NB4 (cell line): ENCODE measurements at regions not wholly inside any gene's neighbourhood (a gene's known extent, or its start where the extent isn't known, plus 50 kb on each side); places are given as distances from the start of the nearest gene placed in this dataset.

Source experiments
- DNase-seq: peaks from one replicate; pipeline ENCODE4 v3.0.0; 2010; ENCODE audit warnings: low read depth
- H3K4me3 ChIP-seq: one replicate; pipeline ENCODE4 v1.5.1; 2011; ENCODE audit warnings: mild to moderate bottlenecking, low read depth, low read length, moderate library complexity
- MYC ChIP-seq: IDR thresholded peaks from 2 replicates; pipeline ENCODE4 v1.6.1; 2011; ENCODE audit warnings: low read depth, low read length
- POLR2A ChIP-seq: IDR thresholded peaks from 2 replicates; pipeline ENCODE4 v1.6.1; 2011; ENCODE audit warnings: mild to moderate bottlenecking; ENCODE audit not compliant: insufficient read length; ENCODE audit errors: extremely low read depth
- TF ChIP-seq, protein P1 (sequence below): IDR thresholded peaks from one replicate; pipeline ENCODE4 v1.5.1; 2012; ENCODE audit warnings: low read depth, low read length
- TF ChIP-seq, protein P2 (sequence below): IDR thresholded peaks from 2 replicates; pipeline ENCODE4 v1.6.1; 2011; ENCODE audit warnings: low read depth, low read length

DNA sequence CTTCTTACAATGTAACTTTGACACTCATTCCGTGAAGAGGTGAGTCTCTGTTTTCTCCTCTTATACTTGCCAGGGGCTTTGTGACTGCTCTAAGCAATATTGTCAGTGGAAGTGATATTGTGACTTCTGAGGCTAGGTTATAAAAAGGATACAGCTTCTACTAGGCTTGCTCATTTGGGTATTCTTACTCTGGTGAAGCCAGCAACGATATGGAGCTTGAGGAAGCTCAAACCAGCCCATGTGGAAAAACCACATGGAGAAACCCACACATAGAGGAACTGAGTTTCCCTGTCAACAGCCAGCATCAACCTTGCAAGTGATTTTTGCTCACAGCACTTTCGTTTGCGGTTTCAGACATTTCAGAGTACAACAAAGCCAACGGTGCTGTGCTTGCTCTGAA, 149.6 kb upstream of the SEMA3E start:
- DNase-seq = no peak
- no peak overlapping the region for H3K4me3 ChIP-seq
- TF ChIP-seq, protein P1, sequence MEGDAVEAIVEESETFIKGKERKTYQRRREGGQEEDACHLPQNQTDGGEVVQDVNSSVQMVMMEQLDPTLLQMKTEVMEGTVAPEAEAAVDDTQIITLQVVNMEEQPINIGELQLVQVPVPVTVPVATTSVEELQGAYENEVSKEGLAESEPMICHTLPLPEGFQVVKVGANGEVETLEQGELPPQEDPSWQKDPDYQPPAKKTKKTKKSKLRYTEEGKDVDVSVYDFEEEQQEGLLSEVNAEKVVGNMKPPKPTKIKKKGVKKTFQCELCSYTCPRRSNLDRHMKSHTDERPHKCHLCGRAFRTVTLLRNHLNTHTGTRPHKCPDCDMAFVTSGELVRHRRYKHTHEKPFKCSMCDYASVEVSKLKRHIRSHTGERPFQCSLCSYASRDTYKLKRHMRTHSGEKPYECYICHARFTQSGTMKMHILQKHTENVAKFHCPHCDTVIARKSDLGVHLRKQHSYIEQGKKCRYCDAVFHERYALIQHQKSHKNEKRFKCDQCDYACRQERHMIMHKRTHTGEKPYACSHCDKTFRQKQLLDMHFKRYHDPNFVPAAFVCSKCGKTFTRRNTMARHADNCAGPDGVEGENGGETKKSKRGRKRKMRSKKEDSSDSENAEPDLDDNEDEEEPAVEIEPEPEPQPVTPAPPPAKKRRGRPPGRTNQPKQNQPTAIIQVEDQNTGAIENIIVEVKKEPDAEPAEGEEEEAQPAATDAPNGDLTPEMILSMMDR = no peak
- TF ChIP-seq MYC (no peak), POLR2A (no peak)
- TF ChIP-seq, protein P2, sequence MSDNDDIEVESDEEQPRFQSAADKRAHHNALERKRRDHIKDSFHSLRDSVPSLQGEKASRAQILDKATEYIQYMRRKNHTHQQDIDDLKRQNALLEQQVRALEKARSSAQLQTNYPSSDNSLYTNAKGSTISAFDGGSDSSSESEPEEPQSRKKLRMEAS = no peak

DNA sequence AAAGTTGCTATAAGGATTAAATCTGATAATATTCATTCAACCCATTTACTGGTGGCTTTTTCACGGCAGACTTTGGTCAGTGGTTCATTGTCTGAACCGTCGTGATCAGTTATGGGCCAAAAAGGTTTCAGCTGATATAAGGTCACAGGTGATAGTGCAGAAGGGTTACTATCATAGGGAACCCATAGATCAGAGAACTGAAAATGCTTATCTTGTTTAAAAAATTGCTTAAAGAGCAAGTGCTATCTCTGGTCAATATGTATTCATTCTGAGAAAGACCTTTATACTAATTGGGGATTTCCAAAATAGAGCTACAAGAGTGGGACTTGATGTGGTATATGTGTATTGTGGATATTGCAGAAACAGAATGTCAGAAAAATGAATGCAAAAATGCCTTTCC, 147.8 kb upstream of the SEMA3E start:
- no peak overlapping the region for H3K4me3 ChIP-seq
- TF ChIP-seq MYC = no peak
- TF ChIP-seq POLR2A = no peak
- TF ChIP-seq, protein P2 = no peak
- TF ChIP-seq, protein P1 = no peak
- no peak for DNase-seq

DNA sequence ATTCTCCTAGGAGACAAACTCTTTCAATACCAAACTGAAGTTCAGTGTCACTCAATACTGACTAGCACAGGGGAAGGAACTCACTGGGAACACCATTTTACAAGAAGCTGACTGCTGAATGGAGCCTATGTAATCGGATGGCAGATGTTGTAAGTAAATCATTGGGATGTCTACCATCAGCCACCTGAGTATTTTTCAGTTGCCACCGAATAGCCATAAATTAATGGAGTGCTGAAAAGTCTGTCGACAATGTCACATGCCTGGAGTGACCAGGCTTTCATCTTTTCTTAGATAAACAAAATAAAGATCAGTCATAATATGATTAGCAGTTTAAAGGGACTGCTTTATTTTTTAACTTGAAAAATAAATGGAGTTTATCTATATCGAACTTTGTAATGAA, 145.9 kb upstream of the SEMA3E start:
- TF ChIP-seq POLR2A = no peak
- TF ChIP-seq MYC = no peak
- TF ChIP-seq, protein P1 = no peak
- TF ChIP-seq, protein P2 = no peak
- no peak for DNase-seq
- no peak overlapping the region for H3K4me3 ChIP-seq

DNA sequence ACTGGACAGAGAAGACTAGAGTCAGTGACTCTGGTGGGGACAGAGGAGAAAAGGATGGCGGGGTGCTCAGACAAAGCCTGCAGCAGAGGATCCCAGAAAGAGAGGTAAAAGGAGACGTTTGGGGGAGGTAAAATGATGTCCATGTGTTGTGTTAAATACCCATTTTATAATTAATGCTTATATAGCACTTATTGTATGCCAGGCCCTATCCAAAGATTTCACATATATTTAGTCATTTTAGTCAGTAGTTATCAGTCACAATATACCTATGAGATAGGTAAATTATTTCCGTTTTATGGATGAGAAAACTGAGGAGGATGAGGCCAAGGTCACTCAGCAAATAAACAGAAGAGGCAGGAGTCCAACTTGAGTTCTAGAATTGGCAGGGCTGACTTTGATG, 144.6 kb upstream of the SEMA3E start:
- no peak overlapping the region for H3K4me3 ChIP-seq
- DNase-seq = no peak
- TF ChIP-seq POLR2A = no peak
- TF ChIP-seq, protein P1 = no peak
- no peak for TF ChIP-seq MYC
- TF ChIP-seq, protein P2 = no peak

DNA sequence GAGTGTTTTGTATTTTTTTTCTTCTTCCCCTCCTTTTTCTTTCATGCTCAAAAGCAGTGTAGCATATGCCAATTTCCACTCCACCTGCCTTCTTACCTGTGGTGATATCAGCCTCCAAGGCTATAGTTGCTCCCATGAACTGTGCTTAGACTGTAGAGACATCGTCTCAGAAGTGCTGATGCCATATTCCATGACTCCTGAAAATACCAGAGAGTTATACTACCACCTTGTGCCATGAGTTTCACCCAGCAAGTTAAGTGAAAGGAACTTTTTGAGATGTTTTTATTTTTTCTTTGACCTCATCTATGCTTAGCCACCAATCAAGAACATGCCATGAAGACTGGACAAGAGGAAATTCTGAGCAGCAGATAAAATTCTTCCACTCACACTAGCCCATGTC, 142.8 kb upstream of the SEMA3E start:
- TF ChIP-seq, protein P2 = no peak
- TF ChIP-seq POLR2A = no peak
- TF ChIP-seq MYC = no peak
- TF ChIP-seq, protein P1 = no peak
- DNase-seq = no peak
- no peak overlapping the region for H3K4me3 ChIP-seq

DNA sequence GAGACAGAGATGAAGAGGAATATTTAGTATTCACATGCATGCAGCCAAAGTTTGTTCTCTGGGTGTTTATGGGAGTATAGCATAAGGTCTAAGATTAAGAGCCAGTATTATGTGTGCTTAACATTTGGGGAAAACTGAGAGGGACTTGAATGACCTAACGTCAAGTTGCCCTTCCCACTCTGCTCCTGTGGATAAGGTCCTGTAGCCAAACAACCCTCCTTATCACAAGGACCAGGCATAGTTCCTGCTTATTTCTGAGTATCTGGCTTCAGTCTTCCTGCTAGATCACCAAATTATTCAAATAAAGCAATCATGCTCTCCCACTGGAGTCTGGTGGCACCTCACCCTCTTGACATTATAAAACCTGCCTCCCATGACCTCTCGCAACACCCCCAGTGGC, 137.9 kb upstream of the SEMA3E start:
- TF ChIP-seq, protein P2 = no peak
- no peak for TF ChIP-seq POLR2A
- TF ChIP-seq, protein P1 = no peak
- TF ChIP-seq MYC = no peak
- DNase-seq = no peak
- no peak overlapping the region for H3K4me3 ChIP-seq
